GM12891 (cell line): ENCODE measurements at regions not wholly inside any gene's neighbourhood (a gene's known extent, or its start where the extent isn't known, plus 50 kb on each side); places are given as distances from the start of the nearest gene placed in this dataset.

ENCODE experiments used
- POLR2A ChIP-seq: IDR thresholded peaks from 2 replicates; pipeline ENCODE4 v1.6.1; 2011; ENCODE audit warnings: low read depth, low read length, control low read depth
- POLR2AphosphoS5 ChIP-seq: IDR thresholded peaks from 2 replicates; pipeline ENCODE4 v1.6.1; 2011; ENCODE audit warnings: low read depth, low read length, control low read depth

GRCh38 chr7:86050918-86051317, 592.8 kb upstream of the GRM3 start:
- TF ChIP-seq POLR2A, result no peak
- TF ChIP-seq POLR2AphosphoS5, result no peak
